OCI-LY3 (cell line): ENCODE measurements at regions not wholly inside any gene's neighbourhood (a gene's known extent, or its start where the extent isn't known, plus 50 kb on each side); places are given as distances from the start of the nearest gene placed in this dataset.
"Not testable (repeated sequence)": the region's sequence is repeated elsewhere in the genome, so short reads cannot be mapped to it uniquely, and the experiment has no call there.

Experiments
- H2AFZ ChIP-seq: fragments of 200-600, 300-600 bp; shearing (Covaris generic); 2 replicates; pipeline ENCODE4 v1.6.0; 2014; ENCODE audit warnings: antibody characterized with exemption, low read depth, low read length
- H3K27ac ChIP-seq: fragments of 200-600, 300-600 bp; sonication (generic); 2 replicates; pipeline ENCODE4 v1.5.1; 2014; ENCODE audit warnings: mild to moderate bottlenecking, low read length, moderate library complexity, mixed read lengths
- H3K27me3 ChIP-seq: fragments of 200-600, 300-600 bp; sonication (generic); 2 replicates; pipeline ENCODE4 v1.6.1; 2014; ENCODE audit warnings: low read depth, low read length, mixed read lengths
- H3K36me3 ChIP-seq: fragments of 200-600, 300-600 bp; sonication (generic); replicated peaks from 2 replicates; pipeline ENCODE3; 2014; ENCODE audit warnings: low read depth, low read length, mixed read lengths
- H3K4me1 ChIP-seq: fragments of 300-600, 200-600 bp; sonication (generic); 2 replicates; pipeline ENCODE4 v1.6.1; 2014; ENCODE audit warnings: low read length, mixed read lengths
- H3K4me2 ChIP-seq: fragments of 200-600, 300-600 bp; sonication (generic); 2 replicates; pipeline ENCODE4 v1.6.1; 2014; ENCODE audit warnings: low read length, mixed read lengths
- H3K4me3 ChIP-seq: fragments of 300-600, 200-600 bp; sonication (generic); 2 replicates; pipeline ENCODE4 v1.5.1; 2014; ENCODE audit warnings: antibody characterized with exemption, mild to moderate bottlenecking, low read length, moderate library complexity
- H3K79me2 ChIP-seq: fragments of 300-600, 200-600 bp; shearing (Covaris generic); 2 replicates; pipeline ENCODE4 v1.6.1; 2014; ENCODE audit warnings: mild to moderate bottlenecking, low read length, mixed read lengths
- H3K9ac ChIP-seq: fragments of 300-600, 200-600 bp; shearing (Covaris generic); 2 replicates; pipeline ENCODE4 v1.6.0; 2014; ENCODE audit warnings: mild to moderate bottlenecking, low read length, moderate library complexity
- H3K9me3 ChIP-seq: fragments of 200-600, 300-600 bp; shearing (Covaris generic); 2 replicates; pipeline ENCODE4 v1.6.1; 2014; ENCODE audit warnings: low read length, mixed read lengths; ENCODE audit not compliant: insufficient read depth
- H4K20me1 ChIP-seq: fragments of 200-600, 300-600 bp; sonication (generic); 2 replicates; pipeline ENCODE4 v1.6.1; 2016; ENCODE audit warnings: low read length, mixed read lengths; ENCODE audit not compliant: insufficient read depth
- EZH2phosphoT487 ChIP-seq: fragments of 200-600 bp; shearing (Covaris generic); IDR thresholded peaks from 2 replicates; pipeline ENCODE4 v1.6.1; 2018; ENCODE audit warnings: antibody characterized with exemption, mixed run types, low read depth
- TF ChIP-seq, protein P1 (sequence below): fragments of 200-600, 300-600 bp; sonication (generic); IDR thresholded peaks from 2 replicates; pipeline ENCODE4 v1.5.1; 2014; ENCODE audit warnings: antibody characterized with exemption, low read length, low read depth

DNA sequence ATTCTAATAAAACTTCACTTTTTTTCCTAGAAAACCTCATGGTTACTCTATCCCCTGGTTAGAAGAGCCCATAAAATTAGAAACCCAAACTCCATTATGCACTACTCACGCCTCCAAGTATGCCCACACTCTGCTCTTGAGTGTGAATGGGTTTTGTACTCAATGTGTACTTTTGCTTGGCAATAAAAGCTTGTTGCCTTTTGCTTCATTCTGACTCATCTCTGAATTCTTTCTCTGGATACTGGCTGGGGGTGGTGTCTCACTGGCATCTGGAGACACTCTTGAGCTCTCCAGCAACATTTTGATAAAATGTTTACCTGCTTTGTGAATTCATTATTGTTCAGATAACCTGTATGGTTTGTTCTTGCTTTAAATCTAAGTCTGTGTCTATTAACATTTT lies 963.3 kb downstream of the TRAM1L1 start:
- Histone ChIP-seq H3K9ac (no peak overlapping the region), H3K79me2 (no peaks in the 10 kb centered on the region), H2AFZ (no peak overlapping the region), H4K20me1 (no peaks in the 10 kb centered on the region), H3K4me3 (no peak overlapping the region), H3K4me2 (no peak overlapping the region), H3K36me3 (no peaks in the 10 kb centered on the region), H3K9me3 (no peaks in the 10 kb centered on the region), H3K27ac (no peak overlapping the region), H3K27me3 (no peaks in the 10 kb centered on the region), H3K4me1 (no peaks in the 10 kb centered on the region; the same call in 1 of the 2 replicates)
- TF ChIP-seq, protein P1, sequence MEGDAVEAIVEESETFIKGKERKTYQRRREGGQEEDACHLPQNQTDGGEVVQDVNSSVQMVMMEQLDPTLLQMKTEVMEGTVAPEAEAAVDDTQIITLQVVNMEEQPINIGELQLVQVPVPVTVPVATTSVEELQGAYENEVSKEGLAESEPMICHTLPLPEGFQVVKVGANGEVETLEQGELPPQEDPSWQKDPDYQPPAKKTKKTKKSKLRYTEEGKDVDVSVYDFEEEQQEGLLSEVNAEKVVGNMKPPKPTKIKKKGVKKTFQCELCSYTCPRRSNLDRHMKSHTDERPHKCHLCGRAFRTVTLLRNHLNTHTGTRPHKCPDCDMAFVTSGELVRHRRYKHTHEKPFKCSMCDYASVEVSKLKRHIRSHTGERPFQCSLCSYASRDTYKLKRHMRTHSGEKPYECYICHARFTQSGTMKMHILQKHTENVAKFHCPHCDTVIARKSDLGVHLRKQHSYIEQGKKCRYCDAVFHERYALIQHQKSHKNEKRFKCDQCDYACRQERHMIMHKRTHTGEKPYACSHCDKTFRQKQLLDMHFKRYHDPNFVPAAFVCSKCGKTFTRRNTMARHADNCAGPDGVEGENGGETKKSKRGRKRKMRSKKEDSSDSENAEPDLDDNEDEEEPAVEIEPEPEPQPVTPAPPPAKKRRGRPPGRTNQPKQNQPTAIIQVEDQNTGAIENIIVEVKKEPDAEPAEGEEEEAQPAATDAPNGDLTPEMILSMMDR, result no peak

DNA sequence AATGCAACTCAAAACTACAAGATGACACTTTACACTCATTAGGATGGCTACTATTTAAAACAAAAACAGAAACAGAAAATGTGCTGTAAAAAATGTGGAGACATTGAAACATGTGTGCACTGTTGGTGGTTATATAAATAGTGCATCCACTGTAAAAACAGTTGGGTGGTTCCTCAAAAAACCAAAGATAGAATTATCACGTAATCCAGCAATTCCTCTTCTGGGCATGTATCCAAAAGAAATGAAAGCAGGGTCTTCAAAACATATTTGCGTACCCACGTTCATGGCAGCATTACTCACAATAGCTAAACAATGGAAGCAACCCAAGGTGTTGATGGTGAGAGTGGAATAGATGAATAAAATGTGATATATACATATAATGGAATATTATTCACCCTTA lies 967.2 kb downstream of the TRAM1L1 start:
- TF ChIP-seq EZH2phosphoT487, result no peak
- TF ChIP-seq, protein P1, result no peak
- no peak overlapping the region for H2AFZ ChIP-seq
- no peak overlapping the region for H3K27ac ChIP-seq
- no peak overlapping the region for H3K9ac ChIP-seq
- H3K4me2 ChIP-seq, result no peak overlapping the region
- H3K9me3 ChIP-seq, result no peaks in the 10 kb centered on the region
- H3K4me1 ChIP-seq, result no peaks in the 10 kb centered on the region
- H3K27me3 ChIP-seq, result no peaks in the 10 kb centered on the region
- no peak overlapping the region for H3K4me3 ChIP-seq
- no peaks in the 10 kb centered on the region for H4K20me1 ChIP-seq
- H3K36me3 ChIP-seq, result no peaks in the 10 kb centered on the region
- no peaks in the 10 kb centered on the region for H3K79me2 ChIP-seq

DNA sequence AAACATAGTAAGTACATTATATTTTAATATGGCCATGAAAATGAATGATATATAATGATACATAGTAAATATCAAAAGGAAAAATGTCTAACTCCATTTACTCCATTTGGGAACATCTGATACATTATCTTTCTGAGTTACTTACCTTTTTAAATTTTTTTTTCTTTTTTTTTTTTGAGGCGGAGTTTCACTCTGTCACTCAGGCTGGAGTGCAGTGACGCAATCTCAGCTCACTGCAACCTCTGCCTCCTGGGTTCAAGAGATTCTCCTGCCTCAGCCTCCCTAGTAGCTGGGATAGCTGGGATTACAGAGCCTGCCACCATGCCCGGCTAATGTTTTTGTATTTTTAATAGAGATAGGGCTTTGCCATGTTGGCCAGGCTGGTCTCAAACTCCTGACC lies 972.5 kb downstream of the TRAM1L1 start:
- not testable (repeated sequence) for H3K27me3 ChIP-seq, H3K4me2 ChIP-seq, H3K4me1 ChIP-seq, H3K36me3 ChIP-seq, H3K27ac ChIP-seq, H4K20me1 ChIP-seq, H3K79me2 ChIP-seq, H3K9me3 ChIP-seq, H3K4me3 ChIP-seq, H3K9ac ChIP-seq, H2AFZ ChIP-seq

DNA sequence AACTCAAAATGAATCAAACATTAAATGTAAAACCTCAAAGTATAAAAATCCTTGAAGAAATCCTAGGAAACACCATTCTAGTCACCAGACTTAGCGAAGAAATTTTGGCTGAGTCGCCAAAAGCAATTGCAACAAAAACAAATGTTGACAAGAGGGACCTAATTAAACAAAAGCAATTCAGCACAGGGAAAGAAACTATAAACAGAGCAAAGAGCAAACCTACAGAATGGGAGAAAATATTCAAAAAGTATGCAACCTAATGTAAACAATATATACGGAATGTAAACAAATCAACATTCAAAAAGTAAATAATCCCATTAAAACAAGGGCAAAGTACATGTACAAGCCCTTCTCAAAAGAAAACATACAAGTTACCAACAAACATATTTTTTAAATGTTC lies 974.7 kb downstream of the TRAM1L1 start:
- H4K20me1 ChIP-seq, result no peaks in the 10 kb centered on the region
- TF ChIP-seq, protein P1, result no peak
- TF ChIP-seq EZH2phosphoT487, result no peak
- H3K4me3 ChIP-seq, result no peak overlapping the region
- no peaks in the 10 kb centered on the region for H3K36me3 ChIP-seq
- H3K9ac ChIP-seq, result no peak overlapping the region
- H3K4me2 ChIP-seq, result no peak overlapping the region
- H3K4me1 ChIP-seq, result no peaks in the 10 kb centered on the region
- no peak overlapping the region for H3K27ac ChIP-seq
- no peak overlapping the region for H2AFZ ChIP-seq
- no peaks in the 10 kb centered on the region for H3K27me3 ChIP-seq
- no peaks in the 10 kb centered on the region for H3K79me2 ChIP-seq
- H3K9me3 ChIP-seq, result no peaks in the 10 kb centered on the region

DNA sequence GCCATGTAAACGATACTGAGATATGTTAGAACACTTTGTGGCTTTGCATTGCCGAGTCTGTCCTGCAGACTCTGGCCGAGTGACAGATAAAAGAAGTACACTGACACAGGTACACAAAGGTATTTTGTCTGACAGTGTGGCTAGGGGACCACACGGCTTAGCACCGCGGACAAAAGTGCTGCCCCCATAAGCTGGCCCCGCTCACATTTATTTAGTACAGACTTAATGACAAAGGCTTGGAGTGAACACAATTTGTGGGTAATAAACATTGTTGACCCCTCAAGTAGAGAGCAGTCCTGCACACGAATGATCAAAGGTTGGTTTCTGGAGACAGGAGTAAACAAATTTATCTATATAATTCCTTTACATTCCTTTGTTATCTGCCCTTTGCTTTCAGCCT lies 976.8 kb downstream of the TRAM1L1 start:
- Histone ChIP-seq H3K27ac (no peak overlapping the region), H3K9ac (no peak overlapping the region), H3K9me3 (no peaks in the 10 kb centered on the region), H3K4me2 (no peak overlapping the region), H3K27me3 (no peaks in the 10 kb centered on the region), H3K4me1 (no peaks in the 10 kb centered on the region), H3K36me3 (no peaks in the 10 kb centered on the region), H4K20me1 (no peaks in the 10 kb centered on the region), H2AFZ (no peak overlapping the region), H3K4me3 (no peak overlapping the region), H3K79me2 (no peaks in the 10 kb centered on the region)
- no peak for TF ChIP-seq EZH2phosphoT487
